ENCODE measurements at regions not wholly inside any gene's neighbourhood (a gene's known extent, or its start where the extent isn't known, plus 50 kb on each side); places are given as distances from the start of the nearest gene placed in this dataset.

DNA sequence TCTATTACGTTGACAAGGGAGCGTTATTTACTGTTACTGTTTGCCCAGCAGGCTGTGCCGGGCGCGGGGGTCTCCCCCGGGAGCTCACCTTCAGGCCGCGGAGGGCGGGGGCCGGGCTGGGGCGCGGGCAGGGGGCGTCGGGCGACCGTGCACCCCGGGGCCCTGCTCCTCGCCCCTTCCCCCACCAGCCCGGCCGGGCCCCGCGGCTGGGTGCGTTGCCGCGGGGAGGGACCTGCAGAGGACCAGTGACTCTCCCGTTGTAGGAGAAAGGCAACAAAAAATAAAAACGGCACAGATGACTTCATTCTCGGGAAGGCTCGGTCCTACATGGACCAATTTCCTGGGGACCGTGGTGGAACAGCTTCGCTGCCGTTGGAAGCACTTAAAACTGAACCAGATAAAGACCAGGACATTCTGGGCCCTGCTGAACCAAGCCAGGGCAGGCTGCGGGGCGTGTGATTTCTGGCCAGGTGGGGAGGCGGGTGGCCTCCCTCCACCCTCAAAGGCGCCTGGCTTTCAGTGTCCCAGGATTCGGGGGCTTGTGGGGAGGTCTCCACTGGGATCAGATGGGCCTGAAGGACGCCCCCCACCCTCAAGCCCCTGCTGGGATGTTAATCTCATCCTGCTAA, 57.4 kb downstream of the IGLL1 start:
- in situ Hi-C loops (cut with HindIII; ENCODE audit: low pct_unique_long_range_greater_than_20kb, low sequenced_read_pairs): no loop called here
- no peak for DNase-seq (ENCODE audit: low read depth)

GRCh38 chr22:23521441-23522113, 58.5 kb downstream of the IGLL1 start:
- in situ Hi-C loops (cut with HindIII; ENCODE audit: low pct_unique_long_range_greater_than_20kb, low sequenced_read_pairs): no loop called here
- DNase-seq (ENCODE audit: low read depth): peak; percentile 97

- DNase-seq (ENCODE audit: low read depth): no peak
- in situ Hi-C loops (cut with HindIII; ENCODE audit: low pct_unique_long_range_greater_than_20kb, low sequenced_read_pairs): no loop called here
These were observed 59.1 kb downstream of the IGLL1 start for GRCh38 chr22:23520863-23521440.

DNA sequence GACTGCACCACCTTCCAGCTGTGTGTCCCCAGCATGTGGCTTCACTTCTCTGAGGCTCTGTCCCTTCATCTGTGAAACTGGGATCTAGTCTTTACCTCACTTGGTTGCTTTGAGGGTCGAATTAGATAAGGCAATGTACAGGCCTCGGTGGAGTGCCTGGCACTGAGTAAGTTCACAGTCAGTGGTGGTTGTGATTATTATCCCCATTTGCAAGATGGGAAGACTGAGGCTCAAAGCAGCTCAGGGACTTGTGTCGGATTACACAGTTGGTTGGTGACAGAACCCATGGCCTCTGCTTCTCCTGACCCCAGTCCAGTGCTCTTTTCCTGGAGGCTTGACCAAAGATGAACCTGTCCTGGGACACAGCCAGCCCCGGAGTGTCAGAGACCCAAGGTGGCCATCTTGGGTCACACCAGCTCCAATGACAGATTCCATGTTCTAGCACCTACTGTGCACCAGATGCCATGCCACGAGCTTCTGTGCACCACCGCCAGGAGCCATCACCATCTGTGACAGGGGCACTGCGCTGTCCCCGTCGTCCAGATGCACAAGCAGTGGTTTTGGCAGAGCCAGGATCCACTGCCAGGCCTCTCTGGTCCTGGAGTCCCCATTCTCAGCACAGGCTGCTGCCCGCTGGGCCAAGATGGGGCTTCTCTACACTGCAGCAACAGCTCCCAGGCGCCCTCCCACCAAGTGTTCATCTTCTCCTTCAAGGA, 60.5 kb downstream of the IGLL1 start:
- in situ Hi-C loops (cut with HindIII; ENCODE audit: low pct_unique_long_range_greater_than_20kb, low sequenced_read_pairs): no loop called here
- DNase-seq (ENCODE audit: low read depth): no peak

DNA sequence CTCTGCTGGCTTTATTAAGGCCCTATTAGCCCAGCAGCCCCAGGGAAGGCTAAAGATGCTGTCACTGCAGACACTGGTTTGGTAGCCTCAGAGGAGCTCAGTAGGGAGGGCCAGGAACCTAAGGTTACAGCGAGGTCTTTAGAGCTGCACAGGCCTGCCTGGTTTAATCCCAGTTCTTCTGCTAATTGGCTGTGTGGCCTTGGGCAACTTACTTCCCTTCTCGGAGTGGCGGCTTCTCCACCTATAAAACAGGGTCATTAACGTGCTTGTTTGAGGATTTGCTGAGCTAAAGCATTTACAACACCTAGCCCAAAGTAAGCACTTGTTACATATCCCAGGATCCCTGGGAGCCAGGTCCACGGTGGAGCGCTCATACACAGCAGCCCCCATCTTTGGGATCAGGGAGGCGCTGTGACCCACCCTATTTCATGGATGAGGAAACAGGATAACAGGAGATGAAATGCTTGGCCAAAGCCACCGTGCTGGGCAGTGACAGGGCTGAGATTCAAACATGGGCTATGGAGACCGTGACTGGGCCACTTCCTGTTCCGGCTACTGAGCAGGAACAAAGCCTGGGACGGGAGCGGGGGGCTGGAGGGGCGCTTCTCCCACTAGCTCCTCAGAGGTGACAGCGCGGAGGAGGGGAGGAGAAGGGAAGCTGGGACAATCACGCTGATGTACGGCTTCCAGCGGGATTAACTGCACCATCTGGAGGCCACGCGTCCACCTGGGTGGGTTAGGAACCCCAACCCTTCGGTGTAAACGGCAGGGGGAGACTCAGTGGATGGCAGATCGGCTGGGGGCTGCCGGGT, 61.5 kb downstream of the IGLL1 start:
- in situ Hi-C loops (cut with HindIII; ENCODE audit: low pct_unique_long_range_greater_than_20kb, low sequenced_read_pairs): no loop called here
- DNase-seq (ENCODE audit: low read depth): peak; percentile 66

DNA sequence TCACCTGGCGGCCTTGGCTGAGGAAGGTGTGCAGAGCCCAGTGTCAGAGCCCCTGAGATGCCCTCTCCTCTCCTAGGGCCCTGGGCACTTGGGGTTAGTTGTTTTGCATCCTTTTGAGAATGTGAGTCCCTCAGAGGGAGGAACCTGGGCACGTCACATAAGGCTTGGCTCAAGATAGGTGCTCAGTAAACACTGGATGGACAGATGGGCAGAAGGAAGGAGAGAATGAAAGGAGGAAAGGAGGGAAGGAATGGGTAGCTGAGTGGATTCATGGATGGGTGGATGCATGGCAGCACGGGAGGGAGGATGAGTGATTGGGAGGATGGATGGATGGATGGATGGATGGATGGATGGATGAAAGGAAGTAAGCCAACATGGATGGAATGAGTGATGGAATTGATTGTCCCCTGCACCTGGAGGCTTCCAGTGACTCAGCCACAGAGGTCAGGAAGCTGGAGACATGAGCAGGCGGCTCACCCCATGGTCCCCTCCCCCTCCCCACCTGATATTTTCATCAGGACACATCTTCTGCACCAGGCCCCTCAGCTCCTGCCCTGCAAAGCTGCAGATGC, 62.2 kb downstream of the IGLL1 start:
- in situ Hi-C loops (cut with HindIII; ENCODE audit: low pct_unique_long_range_greater_than_20kb, low sequenced_read_pairs): no loop called here
- DNase-seq (ENCODE audit: low read depth): no peak

DNA sequence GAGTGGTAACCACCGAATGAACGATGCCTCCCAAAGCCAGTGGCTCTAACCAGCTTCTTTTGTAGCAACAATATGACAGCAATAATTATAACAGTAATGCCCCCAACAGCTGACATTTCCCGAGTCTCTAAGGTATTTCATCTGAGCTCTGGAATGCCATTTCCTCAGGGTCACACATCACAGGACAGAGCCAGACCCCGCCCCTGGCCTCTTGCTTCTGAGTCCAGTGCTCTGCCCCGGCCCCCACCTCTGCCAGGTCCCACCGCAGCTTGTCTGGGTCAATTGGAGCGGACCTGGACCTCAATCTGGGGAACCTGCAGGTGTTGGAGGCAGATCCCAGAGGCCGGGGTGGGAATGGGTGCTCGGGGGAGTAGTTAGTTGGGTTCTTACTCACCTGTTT, 63.8 kb downstream of the IGLL1 start:
- in situ Hi-C loops (cut with HindIII; ENCODE audit: low pct_unique_long_range_greater_than_20kb, low sequenced_read_pairs): no loop called here
- DNase-seq (ENCODE audit: low read depth): no peak

- no peak for DNase-seq (ENCODE audit: low read depth)
- in situ Hi-C loops (cut with HindIII; ENCODE audit: low pct_unique_long_range_greater_than_20kb, low sequenced_read_pairs): no loop called here
These were observed 65.6 kb downstream of the IGLL1 start for GRCh38 chr22:23514322-23515038.

DNA sequence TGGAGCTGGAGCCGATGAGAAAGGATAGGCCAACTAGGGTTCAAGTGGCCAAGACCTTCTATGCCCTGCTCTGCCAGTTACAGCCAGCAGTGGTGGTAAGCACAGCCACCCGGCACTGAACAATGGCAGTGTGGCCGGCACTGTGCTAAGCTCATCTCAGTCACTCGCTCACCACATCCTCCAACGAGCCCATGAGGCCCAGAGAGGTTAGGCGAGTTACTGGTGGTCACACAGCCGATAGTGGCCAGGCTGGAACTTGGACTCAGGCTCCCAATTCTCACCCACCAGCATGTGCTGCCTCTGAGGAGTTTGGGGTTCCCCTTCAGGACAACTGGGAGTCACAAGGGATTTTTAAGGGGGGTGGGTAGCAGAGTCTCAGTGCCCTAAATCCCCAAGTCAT, 66.4 kb downstream of the IGLL1 start:
- in situ Hi-C loops (cut with HindIII; ENCODE audit: low pct_unique_long_range_greater_than_20kb, low sequenced_read_pairs): no loop called here

GRCh38 chr22:23513133-23513532, 67.0 kb downstream of the IGLL1 start:
- DNase-seq (ENCODE audit: low read depth): no peak
- in situ Hi-C loops (cut with HindIII; ENCODE audit: low pct_unique_long_range_greater_than_20kb, low sequenced_read_pairs): no loop called here

More for the DNA sequence above, 66.4 kb downstream of the IGLL1 start:
- no peak for DNase-seq (ENCODE audit: low read depth)

DNA sequence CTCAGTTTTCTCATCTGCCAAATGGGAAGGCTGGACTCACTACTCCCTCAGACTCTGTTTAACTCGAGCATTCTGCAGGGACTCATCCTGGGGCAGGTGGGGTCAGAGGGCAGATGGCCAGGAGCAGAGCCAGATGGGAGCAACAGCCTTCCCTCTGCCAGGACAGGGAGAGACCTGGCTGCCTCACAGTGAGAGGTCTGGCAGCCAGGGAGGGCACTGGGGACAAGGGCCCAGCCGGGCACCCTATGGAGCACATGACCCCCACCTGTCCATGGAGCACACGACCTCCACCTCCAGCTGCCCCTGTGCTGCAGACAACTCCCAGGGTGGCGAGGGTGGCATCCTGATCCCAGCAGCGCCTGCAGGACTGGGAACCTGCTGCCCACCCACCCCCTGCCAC, 67.4 kb downstream of the IGLL1 start:
- in situ Hi-C loops (cut with HindIII; ENCODE audit: low pct_unique_long_range_greater_than_20kb, low sequenced_read_pairs): no loop called here
- DNase-seq (ENCODE audit: low read depth): no peak

DNA sequence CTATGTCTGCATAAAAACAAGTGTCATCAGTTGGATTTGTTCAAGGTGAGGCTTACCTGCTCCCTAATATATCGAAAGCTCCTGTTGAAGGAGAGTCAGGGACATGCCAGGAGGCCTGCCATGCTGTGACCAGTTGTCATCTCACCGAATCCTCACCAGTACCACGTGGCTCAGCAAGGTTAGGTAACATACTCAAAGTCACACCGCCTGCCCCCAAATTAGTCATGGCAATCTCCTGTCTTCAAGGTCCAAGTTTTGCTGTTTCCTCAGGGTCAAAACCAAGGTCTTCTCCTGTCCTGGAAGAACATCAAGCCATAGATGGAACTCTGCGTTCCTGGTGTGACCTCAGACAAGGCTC, 67.8 kb downstream of the IGLL1 start:
- in situ Hi-C loops (cut with HindIII; ENCODE audit: low pct_unique_long_range_greater_than_20kb, low sequenced_read_pairs): no loop called here
- no peak for DNase-seq (ENCODE audit: low read depth)

GRCh38 chr22:23511627-23512347, 68.3 kb downstream of the IGLL1 start:
- in situ Hi-C loops (cut with HindIII; ENCODE audit: low pct_unique_long_range_greater_than_20kb, low sequenced_read_pairs): no loop called here
- DNase-seq (ENCODE audit: low read depth): no peak

GRCh38 chr22:23509571-23510302, 70.4 kb downstream of the IGLL1 start:
- in situ Hi-C loops (cut with HindIII; ENCODE audit: low pct_unique_long_range_greater_than_20kb, low sequenced_read_pairs): no loop called here
- no peak for DNase-seq (ENCODE audit: low read depth)

GRCh38 chr22:23504516-23504915, 75.6 kb downstream of the IGLL1 start:
- in situ Hi-C loops (cut with HindIII; ENCODE audit: low pct_unique_long_range_greater_than_20kb, low sequenced_read_pairs): no loop called here
- DNase-seq (ENCODE audit: low read depth): no peak

DNA sequence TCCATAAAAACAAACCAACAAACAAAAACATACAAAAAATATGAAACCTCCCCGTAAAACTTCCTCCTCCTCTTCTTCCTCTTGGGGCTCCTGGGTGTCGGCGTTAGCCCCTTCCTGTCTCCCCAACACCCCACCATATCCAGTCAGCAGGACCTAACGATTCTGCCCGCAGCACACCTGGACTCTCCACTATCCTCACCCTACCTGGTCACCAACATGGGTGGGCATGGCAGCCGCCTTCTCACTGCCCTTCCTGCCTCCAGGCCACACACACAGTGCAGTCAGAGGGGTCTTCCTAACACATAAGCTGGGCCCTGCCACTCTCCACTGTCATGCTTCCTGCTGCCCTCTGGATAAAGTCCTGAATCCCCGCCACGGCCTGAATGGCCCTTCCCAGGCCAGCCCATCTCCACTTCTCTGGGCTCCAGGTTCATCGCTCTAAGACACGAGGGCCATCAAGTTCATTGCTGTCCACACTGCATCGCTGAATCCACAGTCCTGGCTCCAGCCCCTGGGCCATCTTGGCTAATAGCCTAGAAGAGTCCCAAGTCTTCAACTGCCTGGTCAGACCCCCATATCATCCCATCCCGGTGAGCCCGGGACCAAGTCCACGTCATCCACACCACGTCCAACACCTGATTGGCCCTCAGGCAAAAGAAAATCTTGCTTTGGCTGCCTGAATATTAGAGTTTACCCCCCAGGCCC, 76.2 kb downstream of the IGLL1 start:
- no peak for DNase-seq (ENCODE audit: low read depth)
- in situ Hi-C loops (cut with HindIII; ENCODE audit: low pct_unique_long_range_greater_than_20kb, low sequenced_read_pairs): no loop called here
